Activated CD4-positive, alpha-beta T cell treated with anti-CD3 and anti-CD28 coated beads for 48 hours (primary cell): ENCODE measurements at regions not wholly inside any gene's neighbourhood (a gene's known extent, or its start where the extent isn't known, plus 50 kb on each side); places are given as distances from the start of the nearest gene placed in this dataset.
"Not testable (repeated sequence)": the region's sequence is repeated elsewhere in the genome, so short reads cannot be mapped to it uniquely, and the experiment has no call there.

Experiments used
- DNase-seq: peaks from one replicate; pipeline ENCODE4 v3.0.0-alpha.2; 2020

- DNase-seq = no peak
These were observed 711.4 kb downstream of the FSCB start for GRCh38 chr14:43795600-43796228.

- no peak for DNase-seq
These were observed 713.5 kb downstream of the FSCB start for GRCh38 chr14:43793579-43793978.

GRCh38 chr14:43792980-43793379, 714.1 kb downstream of the FSCB start:
- no peak for DNase-seq

- DNase-seq = no peak
These were observed 716.4 kb downstream of the FSCB start for GRCh38 chr14:43790681-43791080.

- no peak for DNase-seq
These were observed 717.6 kb downstream of the FSCB start for GRCh38 chr14:43789458-43789857.

GRCh38 chr14:43786066-43786762, 720.9 kb downstream of the FSCB start:
- DNase-seq = no peak

GRCh38 chr14:43784432-43784831, 722.7 kb downstream of the FSCB start:
- not testable (repeated sequence) for DNase-seq

- no peak for DNase-seq
These were observed 728.0 kb downstream of the FSCB start for GRCh38 chr14:43778937-43779639.

- no peak for DNase-seq
These were observed 728.5 kb downstream of the FSCB start for GRCh38 chr14:43778570-43778936.

GRCh38 chr14:43765474-43765873, 741.6 kb downstream of the FSCB start:
- no peak for DNase-seq

GRCh38 chr14:43764433-43764832, 742.6 kb downstream of the FSCB start:
- DNase-seq = no peak

GRCh38 chr14:43755707-43756106, 751.4 kb downstream of the FSCB start:
- no peak for DNase-seq

- no peak for DNase-seq
These were observed 752.2 kb downstream of the FSCB start for GRCh38 chr14:43754838-43755237.

GRCh38 chr14:43745746-43746145, 761.3 kb downstream of the FSCB start:
- no peak for DNase-seq

- DNase-seq = no peak
These were observed 771.2 kb downstream of the FSCB start for GRCh38 chr14:43735932-43736331.

GRCh38 chr14:43729143-43729542, 777.9 kb downstream of the FSCB start:
- DNase-seq = no peak

- no peak for DNase-seq
These were observed 800.2 kb downstream of the FSCB start for GRCh38 chr14:43706900-43707299.

GRCh38 chr14:43698561-43699284, 808.4 kb downstream of the FSCB start:
- not testable (repeated sequence) for DNase-seq

- no peak for DNase-seq
These were observed 810.1 kb downstream of the FSCB start for GRCh38 chr14:43697003-43697402.

GRCh38 chr14:43692706-43693105, 814.4 kb downstream of the FSCB start:
- no peak for DNase-seq

GRCh38 chr14:43687921-43688320, 819.2 kb downstream of the FSCB start:
- DNase-seq = no peak

GRCh38 chr14:43677581-43677980, 829.5 kb downstream of the FSCB start:
- DNase-seq = no peak

- no peak for DNase-seq
These were observed 832.8 kb downstream of the FSCB start for GRCh38 chr14:43674273-43674672.
